HL-60 (cell line): ENCODE measurements at regions not wholly inside any gene's neighbourhood (a gene's known extent, or its start where the extent isn't known, plus 50 kb on each side); places are given as distances from the start of the nearest gene placed in this dataset.

Experiments
- DNase-seq, 2 experiments: peaks; one replicate each; pipeline ENCODE4 v3.0.0-alpha.2; 2010 to 2020; ENCODE audit warnings: low read depth in 1 of 2, low spot score in 1 of 2
- H3K27ac ChIP-seq: fragments of 250-450 bp; sonication (Bioruptor Pico); replicated peaks from 2 replicates; pipeline ENCODE4 v1.5.1; 2020; ENCODE audit warnings: mild to moderate bottlenecking, moderate library complexity
- H3K27me3 ChIP-seq: fragments of 250-450 bp; sonication (Bioruptor Pico); 2 replicates; pipeline ENCODE4 v1.5.1; 2021; ENCODE audit warnings: mild to moderate bottlenecking, moderate library complexity; ENCODE audit not compliant: insufficient read depth, poor library complexity, severe bottlenecking
- H3K4me3 ChIP-seq: replicated peaks from 2 replicates; pipeline ENCODE4 v1.5.1; 2011; ENCODE audit warnings: mild to moderate bottlenecking, control low read depth, low read length; ENCODE audit not compliant: insufficient read depth
- CTCF ChIP-seq: IDR thresholded peaks from one replicate; pipeline ENCODE4 v1.5.1; 2011; ENCODE audit warnings: low read length, control low read depth, inconsistent platforms; ENCODE audit not compliant: insufficient read depth
- GABPA ChIP-seq: IDR thresholded peaks from 2 replicates; pipeline ENCODE4 v1.6.1; 2012; ENCODE audit warnings: low read depth
- POLR2AphosphoS5 ChIP-seq: IDR thresholded peaks from 2 replicates; pipeline ENCODE4 v1.6.1; 2012; ENCODE audit warnings: low read depth
- REST ChIP-seq: IDR thresholded peaks from 2 replicates; pipeline ENCODE4 v1.6.1; 2012; ENCODE audit warnings: low read depth; ENCODE audit not compliant: insufficient replicate concordance
- SPI1 ChIP-seq: IDR thresholded peaks from 2 replicates; pipeline ENCODE4 v1.6.1; 2012; ENCODE audit warnings: low read depth, mild to moderate bottlenecking, borderline replicate concordance

GRCh38 chr11:97687111-97687510 is 1297.3 kb downstream of the JRKL start:
- no peak for DNase-seq
- Histone ChIP-seq H3K27me3 (no peaks in the 10 kb centered on the region), H3K4me3 (no peak overlapping the region), H3K27ac (no peak overlapping the region)
- TF ChIP-seq CTCF (no peak), GABPA (no peak), SPI1 (no peak), POLR2AphosphoS5 (no peak), REST (no peak)

GRCh38 chr11:97691061-97691460 is 1301.2 kb downstream of the JRKL start:
- TF ChIP-seq CTCF (no peak), REST (no peak), GABPA (no peak), SPI1 (no peak), POLR2AphosphoS5 (no peak)
- H3K4me3 ChIP-seq, result no peak overlapping the region
- no peaks in the 10 kb centered on the region for H3K27me3 ChIP-seq
- no peak overlapping the region for H3K27ac ChIP-seq
- no peak for DNase-seq

GRCh38 chr11:97702951-97703350 is 1313.1 kb downstream of the JRKL start:
- no peak for DNase-seq
- no peaks in the 10 kb centered on the region for H3K27me3 ChIP-seq
- no peak overlapping the region for H3K27ac ChIP-seq
- TF ChIP-seq SPI1 (no peak), POLR2AphosphoS5 (no peak), GABPA (no peak), REST (no peak), CTCF (no peak)
- H3K4me3 ChIP-seq, result no peak overlapping the region
